ENCODE measurements at regions not wholly inside any gene's neighbourhood (a gene's known extent, or its start where the extent isn't known, plus 50 kb on each side); places are given as distances from the start of the nearest gene placed in this dataset.

- in situ Hi-C loops (cut with MboI) = no loop called here
- Histone ChIP-seq H3K4me3 (no peak overlapping the region), H3K9me1 (ENCODE audit: control insufficient read depth, insufficient read depth, low read length) (no peaks in the 10 kb centered on the region), H3K79me2 (ENCODE audit: control insufficient read depth, insufficient read depth, low read length) (no peaks in the 10 kb centered on the region), H4K20me1 (replicated peaks; ENCODE audit: control insufficient read depth, insufficient read depth, low read length) (no peaks in the 10 kb centered on the region), H2AFZ (ENCODE audit: low read depth, low read length) (no peak overlapping the region), H3K27ac (ENCODE audit: extremely low read depth, low read depth, low read length) (no peak overlapping the region), H3K27me3 (ENCODE audit: control insufficient read depth in 2 of 2, insufficient read depth in 2 of 2, low read length in 2 of 2) (no peaks in the 10 kb centered on the region), H3K9ac (ENCODE audit: insufficient read depth in 1 of 2, low read depth in 2 of 2, low read length in 2 of 2) (no peak overlapping the region), H3K4me1 (replicated peaks in 1 of 2; ENCODE audit: control insufficient read depth in 2 of 2, insufficient read depth in 2 of 2, low read length in 2 of 2) (no peaks in the 10 kb centered on the region), H3K36me3 (ENCODE audit: control insufficient read depth, insufficient read depth, low read length) (no peaks in the 10 kb centered on the region), H3K4me2 (ENCODE audit: insufficient read depth, low read length) (no peak overlapping the region), H3K9me3 (replicated peaks; ENCODE audit: control insufficient read depth, insufficient read depth, low read depth, low read length) (no peaks in the 10 kb centered on the region)
- ATAC-seq (no peak), FAIRE-seq (no peak), DNase-seq (ENCODE audit: extremely low read depth in 1 of 4, low spot score in 3 of 4) (no peak)
- 4% methylated on average over 5 of the region's 5 CpGs for WGBS (ENCODE audit: insufficient coverage, low coverage, missing lambda C conversion rate)
- intact Hi-C loops (cut with micrococcal nuclease) = loop anchor here (5.0 kb wide), 1 partner anchor 169 kb away; no protein-coding TSS in a partner anchor
- ChIA-PET POLR2A (no interaction called here), CTCF (ENCODE audit: low intra/inter-chr PET ratio) (no interaction called here)
- no TSS peak for BruUV-seq (replicated peaks)
- TF ChIP-seq U2AF2 (optimal IDR thresholded peaks at IDR 0.05; ENCODE audit: low read depth, low read length) (no peak), MLLT1 (IDR thresholded peaks at IDR 0.05) (no peak), AFF1 (IDR thresholded peaks at IDR 0.05; ENCODE audit: low read depth in 1 of 2, partially characterized antibody in 2 of 2) (no peak), LCOR (CRISPR knock-in tag; IDR thresholded peaks at IDR 0.05) (no peak), SRSF9 (IDR thresholded peaks at IDR 0.05; ENCODE audit: borderline replicate concordance, low read depth, low read length) (no peak), HDAC8 (tag; IDR thresholded peaks at IDR 0.05) (no peak), ERF (CRISPR knock-in tag; IDR thresholded peaks at IDR 0.05) (no peak), XRCC5 (IDR thresholded peaks at IDR 0.05; ENCODE audit: low read depth, low read length) (no peak), TFE3 (CRISPR knock-in tag; IDR thresholded peaks at IDR 0.05) (no peak), ETV6 (IDR thresholded peaks at IDR 0.05; ENCODE audit: borderline replicate concordance in 1 of 2, low read depth in 2 of 2, low read length in 1 of 2) (no peak), ETV6 (CRISPR knock-in tag; IDR thresholded peaks at IDR 0.05; ENCODE audit: borderline replicate concordance) (no peak), ELF4 (CRISPR knock-in tag; IDR thresholded peaks at IDR 0.05) (no peak)
- TF ChIP-seq, protein P1, sequence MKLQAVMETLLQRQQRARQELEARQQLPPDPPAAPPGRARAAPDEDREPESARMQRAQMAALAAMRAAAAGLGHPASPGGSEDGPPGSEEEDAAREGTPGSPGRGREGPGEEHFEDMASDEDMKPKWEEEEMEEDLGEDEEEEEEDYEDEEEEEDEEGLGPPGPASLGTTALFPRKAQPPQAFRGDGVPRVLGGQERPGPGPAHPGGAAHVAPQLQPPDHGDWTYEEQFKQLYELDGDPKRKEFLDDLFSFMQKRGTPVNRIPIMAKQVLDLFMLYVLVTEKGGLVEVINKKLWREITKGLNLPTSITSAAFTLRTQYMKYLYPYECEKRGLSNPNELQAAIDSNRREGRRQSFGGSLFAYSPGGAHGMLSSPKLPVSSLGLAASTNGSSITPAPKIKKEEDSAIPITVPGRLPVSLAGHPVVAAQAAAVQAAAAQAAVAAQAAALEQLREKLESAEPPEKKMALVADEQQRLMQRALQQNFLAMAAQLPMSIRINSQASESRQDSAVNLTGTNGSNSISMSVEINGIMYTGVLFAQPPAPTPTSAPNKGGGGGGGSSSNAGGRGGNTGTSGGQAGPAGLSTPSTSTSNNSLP (IDR thresholded peaks at IDR 0.05; ENCODE audit: borderline replicate concordance, low read depth, low read length) = no peak
Observed at GRCh38 chr6:84421031-84421430, 193.6 kb upstream of the CEP162 start.

Data from K562 (cell line).